SK-N-SH (cell line): ENCODE measurements at regions not wholly inside any gene's neighbourhood (a gene's known extent, or its start where the extent isn't known, plus 50 kb on each side); places are given as distances from the start of the nearest gene placed in this dataset.

Experiments used
- CTCF ChIA-PET: fragments of 300-600, 350-600 bp; formaldehyde crosslinking; extraction: SDS; loops from one replicate; lab custom pipeline; 2021; lab: Yijun Ruan, JAX
- POLR2A ChIA-PET: fragments of 350-600 bp; sonication (Branson Sonifier 250); formaldehyde crosslinking; extraction: SDS; loops from one replicate; lab custom pipeline; 2020; ENCODE audit warnings: antibody characterized with exemption, inconsistent platforms; lab: Yijun Ruan, JAX
- DNase-seq: peaks from one replicate; pipeline ENCODE4 v3.0.0; 2012
- H2AFZ ChIP-seq: fragments of 200-600 bp; sonication (generic); 2 replicates; pipeline ENCODE4 v1.8.1; 2016; ENCODE audit warnings: antibody characterized with exemption, mild to moderate bottlenecking, low read depth
- H3F3A ChIP-seq: fragments of 200-600 bp; sonication (generic); replicated peaks from 2 replicates; pipeline ENCODE3; 2016; ENCODE audit warnings: antibody characterized with exemption, mild to moderate bottlenecking; ENCODE audit not compliant: insufficient read depth
- H3K27ac ChIP-seq, 2 experiments: fragments of 200-500 bp in 1 of 2; fragments of 200-600 bp in 1 of 2; sonication (Bioruptor generic) in 1 of 2; sonication (generic), shearing (Covaris generic) in 1 of 2; 2 replicates each; pipeline versions ENCODE4 v1.5.1 to v1.6.1; 2014 to 2016; ENCODE audit warnings: low read depth in 2 of 2, inconsistent platforms in 1 of 2, low read length in 1 of 2, mild to moderate bottlenecking in 1 of 2, mixed read lengths in 1 of 2
- H3K27me3 ChIP-seq: fragments of 200-600 bp; sonication (generic), shearing (Covaris generic); 2 replicates; pipeline ENCODE4 v1.6.1; 2016; ENCODE audit warnings: mixed run types; ENCODE audit not compliant: insufficient read depth
- H3K36me3 ChIP-seq, 2 experiments: fragments of 200-500 bp in 1 of 2; fragments of 200-600 bp in 1 of 2; sonication (Bioruptor generic) in 1 of 2; sonication (generic) in 1 of 2; replicated peaks in 1 of 2; 2 replicates each; pipeline versions ENCODE3 to v1.5.1; 2014 to 2016; ENCODE audit warnings: low read length in 1 of 2, mild to moderate bottlenecking in 1 of 2; ENCODE audit not compliant: insufficient read depth in 2 of 2, control insufficient read depth in 1 of 2
- H3K4me1 ChIP-seq, 2 experiments: fragments of 200-500 bp in 1 of 2; fragments of 200-600 bp in 1 of 2; sonication (Bioruptor generic) in 1 of 2; sonication (generic), shearing (Covaris generic) in 1 of 2; 2 replicates each; pipeline versions ENCODE4 v1.5.1 to v1.6.1; 2014 to 2016; ENCODE audit warnings: low read depth in 1 of 2, low read length in 1 of 2, mixed run types in 1 of 2; ENCODE audit not compliant: insufficient read depth in 2 of 2, control insufficient read depth in 1 of 2
- H3K4me2 ChIP-seq: fragments of 200-600 bp; sonication (generic), shearing (Covaris generic); 2 replicates; pipeline ENCODE4 v1.6.1; 2017; ENCODE audit warnings: mixed run types
- H3K4me3 ChIP-seq, 2 experiments: fragments of 200-500 bp in 1 of 2; fragments of 200-600 bp in 1 of 2; sonication (Bioruptor generic) in 1 of 2; sonication (generic), shearing (Covaris generic) in 1 of 2; 2 replicates each; pipeline versions ENCODE4 v1.5.1 to v1.8.1; 2014 to 2016; ENCODE audit warnings: low read depth in 2 of 2, inconsistent platforms in 1 of 2, low read length in 1 of 2, mild to moderate bottlenecking in 1 of 2, mixed read lengths in 1 of 2, moderate library complexity in 1 of 2
- H3K79me2 ChIP-seq: fragments of 200-600 bp; sonication (generic); 2 replicates; pipeline ENCODE4 v1.8.1; 2017; ENCODE audit warnings: mild to moderate bottlenecking; ENCODE audit not compliant: insufficient read depth
- H3K9ac ChIP-seq: fragments of 200-600 bp; sonication (generic); 2 replicates; pipeline ENCODE4 v1.6.1; 2017; ENCODE audit warnings: mixed run types
- H3K9me2 ChIP-seq: fragments of 200-600 bp; sonication (generic); 2 replicates; pipeline ENCODE4 v1.6.1; 2017; ENCODE audit warnings: mixed run types
- H3K9me3 ChIP-seq: fragments of 200-600 bp; sonication (generic); 2 replicates; pipeline ENCODE4 v1.6.1; 2017; ENCODE audit warnings: mixed run types, mild to moderate bottlenecking, moderate library complexity
- H4K20me1 ChIP-seq: fragments of 200-600 bp; sonication (generic); 2 replicates; pipeline ENCODE4 v1.6.1; 2017; ENCODE audit warnings: mild to moderate bottlenecking, mixed run types; ENCODE audit not compliant: insufficient read depth
- CHD2 ChIP-seq: fragments of 150-350 bp; IDR thresholded peaks from 2 replicates; pipeline ENCODE4 v1.6.1; 2018; ENCODE audit warnings: low read length; ENCODE audit not compliant: partially characterized antibody
- EZH2phosphoT487 ChIP-seq: fragments of 200-600 bp; sonication (generic); IDR thresholded peaks from 2 replicates; pipeline ENCODE4 v1.6.1; 2017; ENCODE audit warnings: low read depth, mixed run types, mild to moderate bottlenecking, antibody characterized with exemption, moderate library complexity, borderline replicate concordance
- GABPA ChIP-seq: IDR thresholded peaks from 2 replicates; pipeline ENCODE4 v1.4.0; 2012; ENCODE audit warnings: low read depth, mild to moderate bottlenecking
- JUND ChIP-seq: IDR thresholded peaks from 2 replicates; pipeline ENCODE4 v1.4.0; 2012
- MXI1 ChIP-seq: IDR thresholded peaks from 2 replicates; pipeline ENCODE4 v1.6.1; 2012; ENCODE audit warnings: mild to moderate bottlenecking, low read depth, low read length, improper control_type of control experiment
- NRF1 ChIP-seq: IDR thresholded peaks from 2 replicates; pipeline ENCODE4 v1.6.1; 2012; ENCODE audit warnings: low read depth, mild to moderate bottlenecking, low read length
- POLR2AphosphoS5 ChIP-seq: IDR thresholded peaks from 2 replicates; pipeline ENCODE4 v1.6.1; 2012; ENCODE audit warnings: low read depth, low read length
- RAD21 ChIP-seq: IDR thresholded peaks from 2 replicates; pipeline ENCODE4 v1.6.1; 2012; ENCODE audit warnings: mild to moderate bottlenecking, low read length
- RCOR1 ChIP-seq: fragments of 150-350 bp; IDR thresholded peaks from 2 replicates; pipeline ENCODE4 v1.6.1; 2017; ENCODE audit warnings: antibody characterized with exemption, low read length
- RFX5 ChIP-seq: IDR thresholded peaks from 2 replicates; pipeline ENCODE4 v1.6.1; 2012; ENCODE audit warnings: mild to moderate bottlenecking, improper control_type of control experiment, low read length
- RXRA ChIP-seq: IDR thresholded peaks from 2 replicates; pipeline ENCODE4 v1.4.0; 2012; ENCODE audit warnings: low read depth, mild to moderate bottlenecking, borderline replicate concordance
- TAF1 ChIP-seq: IDR thresholded peaks from 2 replicates; pipeline ENCODE4 v1.6.1; 2012; ENCODE audit warnings: low read depth, mild to moderate bottlenecking, low read length, moderate library complexity, borderline replicate concordance
- TCF12 ChIP-seq: IDR thresholded peaks from 2 replicates; pipeline ENCODE4 v1.4.0; 2012
- TEAD4 ChIP-seq: IDR thresholded peaks from 2 replicates; pipeline ENCODE4 v1.4.0; 2012; ENCODE audit warnings: mild to moderate bottlenecking, borderline replicate concordance; ENCODE audit not compliant: insufficient read depth
- WGBS: methylation state at CpG from one replicate; pipeline ENCODE4 v1.1.6; 2017; ENCODE audit warnings: low lambda C conversion rate; 5-methylcytosine and 5-hydroxymethylcytosine counted together
- TF ChIP-seq, protein P1 (sequence below): IDR thresholded peaks from 2 replicates; pipeline ENCODE4 v1.4.0; 2012; ENCODE audit warnings: low read depth, borderline replicate concordance
- TF ChIP-seq, protein P2 (sequence below): IDR thresholded peaks from 2 replicates; pipeline ENCODE4; 2012
- TF ChIP-seq, protein P3 (sequence below): IDR thresholded peaks from 2 replicates; pipeline ENCODE4 v1.4.0; 2012; ENCODE audit warnings: low read depth

DNA sequence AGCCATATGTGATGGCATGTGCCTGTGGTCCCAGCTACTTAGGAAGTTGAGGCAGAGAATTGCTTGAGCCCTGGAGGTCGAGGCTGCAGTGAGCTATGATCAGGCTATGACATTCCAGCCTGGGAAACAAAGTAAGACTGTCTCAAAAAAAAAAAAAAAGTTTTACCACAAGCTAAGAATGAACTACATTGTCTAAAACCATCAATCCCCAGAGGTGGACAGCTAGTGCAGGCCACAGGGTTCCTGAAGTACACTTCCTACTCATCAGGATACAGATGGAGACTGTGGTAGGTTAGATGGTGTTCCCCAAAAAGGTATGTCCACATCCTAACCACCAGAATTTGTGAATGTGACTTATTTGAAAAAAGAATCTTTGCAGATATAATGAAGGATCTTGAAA, 63.5 kb upstream of the DOCK9 start:
- H3K27me3 ChIP-seq: no peaks in the 10 kb centered on the region
- no peaks in the 10 kb centered on the region for H3K9me3 ChIP-seq
- no peaks in the 10 kb centered on the region for H4K20me1 ChIP-seq
- no peak overlapping the region for H3K9ac ChIP-seq
- WGBS: 83% methylated on average over 1 of the region's 1 CpG
- H3K9me2 ChIP-seq: no peaks in the 10 kb centered on the region
- no peak overlapping the region for H3K4me2 ChIP-seq
- no peak overlapping the region for H3K27ac ChIP-seq
- H3K36me3 ChIP-seq: no peaks in the 10 kb centered on the region
- H3K4me3 ChIP-seq: no peak overlapping the region
- no peak overlapping the region for H2AFZ ChIP-seq
- ChIA-PET POLR2A (interaction anchor here (1.0 kb wide), 1 partner anchor 11 kb away, joined by 4 read pairs; no protein-coding TSS in a partner anchor), CTCF (no interaction called here)
- TF ChIP-seq GABPA (no peak), TEAD4 (no peak), JUND (no peak), RXRA (no peak), NRF1 (no peak), RCOR1 (no peak), POLR2AphosphoS5 (no peak), EZH2phosphoT487 (no peak), CHD2 (no peak), RFX5 (no peak), TAF1 (no peak), RAD21 (no peak), MXI1 (no peak), TCF12 (no peak)
- TF ChIP-seq, protein P1, sequence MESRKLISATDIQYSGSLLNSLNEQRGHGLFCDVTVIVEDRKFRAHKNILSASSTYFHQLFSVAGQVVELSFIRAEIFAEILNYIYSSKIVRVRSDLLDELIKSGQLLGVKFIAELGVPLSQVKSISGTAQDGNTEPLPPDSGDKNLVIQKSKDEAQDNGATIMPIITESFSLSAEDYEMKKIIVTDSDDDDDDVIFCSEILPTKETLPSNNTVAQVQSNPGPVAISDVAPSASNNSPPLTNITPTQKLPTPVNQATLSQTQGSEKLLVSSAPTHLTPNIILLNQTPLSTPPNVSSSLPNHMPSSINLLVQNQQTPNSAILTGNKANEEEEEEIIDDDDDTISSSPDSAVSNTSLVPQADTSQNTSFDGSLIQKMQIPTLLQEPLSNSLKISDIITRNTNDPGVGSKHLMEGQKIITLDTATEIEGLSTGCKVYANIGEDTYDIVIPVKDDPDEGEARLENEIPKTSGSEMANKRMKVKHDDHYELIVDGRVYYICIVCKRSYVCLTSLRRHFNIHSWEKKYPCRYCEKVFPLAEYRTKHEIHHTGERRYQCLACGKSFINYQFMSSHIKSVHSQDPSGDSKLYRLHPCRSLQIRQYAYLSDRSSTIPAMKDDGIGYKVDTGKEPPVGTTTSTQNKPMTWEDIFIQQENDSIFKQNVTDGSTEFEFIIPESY: no peak
- TF ChIP-seq, protein P2, sequence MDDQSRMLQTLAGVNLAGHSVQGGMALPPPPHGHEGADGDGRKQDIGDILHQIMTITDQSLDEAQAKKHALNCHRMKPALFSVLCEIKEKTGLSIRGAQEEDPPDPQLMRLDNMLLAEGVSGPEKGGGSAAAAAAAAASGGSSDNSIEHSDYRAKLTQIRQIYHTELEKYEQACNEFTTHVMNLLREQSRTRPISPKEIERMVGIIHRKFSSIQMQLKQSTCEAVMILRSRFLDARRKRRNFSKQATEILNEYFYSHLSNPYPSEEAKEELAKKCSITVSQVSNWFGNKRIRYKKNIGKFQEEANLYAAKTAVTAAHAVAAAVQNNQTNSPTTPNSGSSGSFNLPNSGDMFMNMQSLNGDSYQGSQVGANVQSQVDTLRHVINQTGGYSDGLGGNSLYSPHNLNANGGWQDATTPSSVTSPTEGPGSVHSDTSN: no peak
- TF ChIP-seq, protein P3, sequence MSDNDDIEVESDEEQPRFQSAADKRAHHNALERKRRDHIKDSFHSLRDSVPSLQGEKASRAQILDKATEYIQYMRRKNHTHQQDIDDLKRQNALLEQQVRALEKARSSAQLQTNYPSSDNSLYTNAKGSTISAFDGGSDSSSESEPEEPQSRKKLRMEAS: no peak
- no peaks in the 10 kb centered on the region; the same call in 1 of the 2 replicates for H3K79me2 ChIP-seq
- peaks cover 5 to 11% of the 10 kb centered on the region in 2 experiments; a peak in 2 of 4 replicates for H3K4me1 ChIP-seq
- no peak for DNase-seq
- H3F3A ChIP-seq: peaks cover 4% of the 10 kb centered on the region
